PC-3 (cell line): ENCODE measurements at regions not wholly inside any gene's neighbourhood (a gene's known extent, or its start where the extent isn't known, plus 50 kb on each side); places are given as distances from the start of the nearest gene placed in this dataset.

Source experiments
- EZH2 ChIP-seq: fragments of 300-600 bp; sonication (generic); IDR thresholded peaks from one replicate; pipeline ENCODE4 v1.6.1; 2017; ENCODE audit warnings: antibody characterized with exemption, mild to moderate bottlenecking, low read length; ENCODE audit not compliant: unreplicated experiment
- EZH2phosphoT487 ChIP-seq: fragments of 300-600 bp; sonication (generic); IDR thresholded peaks from 2 replicates; pipeline ENCODE4 v1.6.1; 2018; ENCODE audit warnings: mild to moderate bottlenecking, antibody characterized with exemption, low read length, borderline replicate concordance
- TF ChIP-seq, protein P1 (sequence below): fragments of 300-600 bp; sonication (generic); conservative IDR thresholded peaks from 2 replicates; pipeline ENCODE4 v1.5.1; 2017; ENCODE audit warnings: antibody characterized with exemption, low read depth, mild to moderate bottlenecking, low read length

DNA sequence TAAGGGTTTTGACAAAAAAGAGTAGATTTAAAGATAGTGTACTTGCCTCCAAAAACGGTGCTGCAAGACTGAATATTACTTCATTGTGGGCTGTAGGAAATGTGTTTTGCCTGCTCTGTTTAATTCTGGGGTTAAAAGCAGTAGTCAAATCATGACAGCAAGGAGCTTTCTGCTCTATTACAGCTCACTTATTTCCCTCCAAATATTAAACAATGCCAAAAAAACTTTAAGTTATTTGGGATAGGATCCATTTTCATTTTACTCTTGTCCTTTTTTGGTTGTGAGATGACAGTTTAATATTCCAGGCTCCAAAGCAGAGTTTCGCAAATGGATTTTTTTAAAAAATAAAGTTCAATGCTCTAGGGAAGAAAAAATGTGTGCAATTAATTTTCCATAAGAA lies 340.4 kb upstream of the RGMB start:
- TF ChIP-seq EZH2 (no peak), EZH2phosphoT487 (no peak)
- TF ChIP-seq, protein P1, sequence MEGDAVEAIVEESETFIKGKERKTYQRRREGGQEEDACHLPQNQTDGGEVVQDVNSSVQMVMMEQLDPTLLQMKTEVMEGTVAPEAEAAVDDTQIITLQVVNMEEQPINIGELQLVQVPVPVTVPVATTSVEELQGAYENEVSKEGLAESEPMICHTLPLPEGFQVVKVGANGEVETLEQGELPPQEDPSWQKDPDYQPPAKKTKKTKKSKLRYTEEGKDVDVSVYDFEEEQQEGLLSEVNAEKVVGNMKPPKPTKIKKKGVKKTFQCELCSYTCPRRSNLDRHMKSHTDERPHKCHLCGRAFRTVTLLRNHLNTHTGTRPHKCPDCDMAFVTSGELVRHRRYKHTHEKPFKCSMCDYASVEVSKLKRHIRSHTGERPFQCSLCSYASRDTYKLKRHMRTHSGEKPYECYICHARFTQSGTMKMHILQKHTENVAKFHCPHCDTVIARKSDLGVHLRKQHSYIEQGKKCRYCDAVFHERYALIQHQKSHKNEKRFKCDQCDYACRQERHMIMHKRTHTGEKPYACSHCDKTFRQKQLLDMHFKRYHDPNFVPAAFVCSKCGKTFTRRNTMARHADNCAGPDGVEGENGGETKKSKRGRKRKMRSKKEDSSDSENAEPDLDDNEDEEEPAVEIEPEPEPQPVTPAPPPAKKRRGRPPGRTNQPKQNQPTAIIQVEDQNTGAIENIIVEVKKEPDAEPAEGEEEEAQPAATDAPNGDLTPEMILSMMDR, result no peak
